Heart right ventricle (tissue), 16 donors: ENCODE measurements at regions not wholly inside any gene's neighbourhood (a gene's known extent, or its start where the extent isn't known, plus 50 kb on each side); places are given as distances from the start of the nearest gene placed in this dataset.

ENCODE experiments used
- ATAC-seq, 8 donors: fragments of 200-7000 bp; cut with Tn5 transposase; one replicate each; pipeline ENCODE4 v1.9.1; 2020; ENCODE audit warnings: mild to moderate bottlenecking in 8 of 8, moderate library complexity in 8 of 8, moderate number of reproducible peaks in 1 of 8
- DNase-seq, 2 donors: peaks; one replicate each; pipeline ENCODE4 v3.0.0-alpha.2; 2020
- H3K27ac ChIP-seq, 10 donors: fragments of 200-600 bp; sonication (generic) in 2 of 10; one replicate each; pipeline versions ENCODE4 v1.5.0 to v1.8.0; 2020 to 2022; ENCODE audit warnings: mild to moderate bottlenecking in 3 of 10
- H3K27me3 ChIP-seq, 7 donors: fragments of 200-600 bp; one replicate each; pipeline ENCODE4 v1.8.0; 2021 to 2022; ENCODE audit warnings: mild to moderate bottlenecking in 2 of 7
- H3K36me3 ChIP-seq, 9 donors: fragments of 200-600 bp; sonication (generic) in 1 of 9; one replicate each; pipeline versions ENCODE4 v1.5.0 to v1.8.0; 2020 to 2022; ENCODE audit warnings: mild to moderate bottlenecking in 2 of 9
- H3K4me1 ChIP-seq, 9 donors: fragments of 200-600 bp; sonication (generic) in 1 of 9; one replicate each; pipeline versions ENCODE4 v1.5.0 to v1.8.0; 2020 to 2022; ENCODE audit warnings: mild to moderate bottlenecking in 4 of 9
- H3K4me3 ChIP-seq, 10 donors: fragments of 200-600 bp; sonication (generic) in 2 of 10; one replicate each; pipeline versions ENCODE4 v1.5.0 to v1.8.0; 2020 to 2022; ENCODE audit warnings: mild to moderate bottlenecking in 7 of 10, moderate library complexity in 2 of 10
- H3K9me3 ChIP-seq, 11 donors: fragments of 200-600 bp in 10 of 11; sonication (generic) in 2 of 11; one replicate each; pipeline versions ENCODE4 v1.5.0 to v1.8.0; 2013 to 2022; ENCODE audit warnings: mild to moderate bottlenecking in 2 of 11, control low read depth in 1 of 11, moderate library complexity in 1 of 11
- WGBS, 2 donors: extraction: QIAGEN DNeasy Blood & Tissue Kit; methylation state at CpG; one replicate each; pipeline ENCODE4 v1.1.7; 2013; ENCODE audit warnings: inconsistent platforms in 1 of 2; 5-methylcytosine and 5-hydroxymethylcytosine counted together
- intact Hi-C, 10 donors: fragments of 100-400 bp; cut with DNase I; formaldehyde crosslinking; loops; one replicate each; pipeline versions ENCODE4 v1.11.1 to v1.14.2; 2022
- TF ChIP-seq, protein P1 (sequence below), 9 donors: fragments of 200-600 bp; sonication (generic) in 2 of 9; IDR thresholded peaks; one replicate each; pipeline versions ENCODE4 v1.5.0 to v1.8.0; 2021 to 2022; ENCODE audit warnings: antibody characterized with exemption in 9 of 9, mild to moderate bottlenecking in 5 of 9, moderate library complexity in 1 of 9
- donor health status: Arrhythmogenic right ventricular cardiomyopathy.
- donor health status: ischemic (EF 13 %, LVEDD 7.1; RV severe dilation, severe dysfunction).
- donor health status: healthy with polysubstance abuse.
- donor health status: DM: no; HTN: yes; CAD: no.
- donor health status: DM: no; HTN: no; CAD: no.
- donor health status: ischemic (EF 25% LVEDD 6.9; RV normal size, moderate dysfunction).
- donor health status: ischemic (EF 25% LVEDD 5.7; RV mildly dilated, moderate dysfunction).
- donor health status: healthy.
- donor health status: DM: yes; HTN: yes; CAD: no.
- donor health status: Ischemic cardiomyopathy.
- donor health status: ischemic (EF 35%, LVEDD 5.7; RV mildly dilated, moderate dysfunction).
- donor health status: nonischemic (EF 11% LVEDD 7.7; RV severe dilation, severe dysfunction).
- donor health status: DM: yes; HTN: yes; CAD: no.
- donor health status: PGD.
- donor health status: ischemic (EF 29% LVEDD 5.4; RV normal size, mild dysfunction).
- donor health status: nonischemic (EF 23%, LVEDD 6.1; RV moderate dilation, normal function).

DNA sequence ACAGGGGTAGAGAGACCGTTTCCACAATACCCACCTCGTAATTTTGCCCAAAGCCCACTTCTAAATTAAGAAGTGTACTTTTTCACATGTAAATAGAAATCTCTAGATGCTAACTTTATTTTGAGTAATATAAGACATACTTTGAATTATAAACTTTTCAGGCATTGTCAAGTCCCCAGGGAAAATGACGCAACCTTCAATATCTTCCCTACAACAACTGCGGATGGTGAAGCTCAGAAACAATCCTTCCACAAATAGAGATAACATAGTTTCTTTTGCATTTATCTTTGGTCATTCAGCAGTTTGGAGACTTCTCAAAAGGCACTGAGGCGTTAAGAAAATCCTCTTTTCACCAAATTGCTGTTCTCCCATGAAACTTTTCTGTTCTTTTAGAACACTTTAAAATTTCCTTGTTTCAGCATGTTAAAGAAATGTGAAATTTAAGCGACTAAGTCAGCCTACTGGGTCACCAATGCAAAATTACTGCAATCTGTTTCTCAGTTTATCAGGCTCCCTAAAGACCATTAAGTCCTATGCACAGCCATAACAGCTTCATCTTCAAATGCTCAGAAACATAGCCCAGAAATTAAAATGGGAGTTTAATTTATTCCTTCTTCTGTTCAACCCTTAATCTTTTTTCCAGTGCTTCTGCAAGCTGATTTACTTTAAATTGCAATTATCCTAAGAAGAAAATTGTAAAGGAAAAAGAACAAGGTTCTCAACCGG, 118.3 kb upstream of the DNAJC10 start:
- H3K4me1 ChIP-seq: peaks cover 0 to 8% (median 0%) of the 10 kb centered on the region in 9 donors
- H3K9me3 ChIP-seq: no peaks in the 10 kb centered on the region
- TF ChIP-seq, protein P1, sequence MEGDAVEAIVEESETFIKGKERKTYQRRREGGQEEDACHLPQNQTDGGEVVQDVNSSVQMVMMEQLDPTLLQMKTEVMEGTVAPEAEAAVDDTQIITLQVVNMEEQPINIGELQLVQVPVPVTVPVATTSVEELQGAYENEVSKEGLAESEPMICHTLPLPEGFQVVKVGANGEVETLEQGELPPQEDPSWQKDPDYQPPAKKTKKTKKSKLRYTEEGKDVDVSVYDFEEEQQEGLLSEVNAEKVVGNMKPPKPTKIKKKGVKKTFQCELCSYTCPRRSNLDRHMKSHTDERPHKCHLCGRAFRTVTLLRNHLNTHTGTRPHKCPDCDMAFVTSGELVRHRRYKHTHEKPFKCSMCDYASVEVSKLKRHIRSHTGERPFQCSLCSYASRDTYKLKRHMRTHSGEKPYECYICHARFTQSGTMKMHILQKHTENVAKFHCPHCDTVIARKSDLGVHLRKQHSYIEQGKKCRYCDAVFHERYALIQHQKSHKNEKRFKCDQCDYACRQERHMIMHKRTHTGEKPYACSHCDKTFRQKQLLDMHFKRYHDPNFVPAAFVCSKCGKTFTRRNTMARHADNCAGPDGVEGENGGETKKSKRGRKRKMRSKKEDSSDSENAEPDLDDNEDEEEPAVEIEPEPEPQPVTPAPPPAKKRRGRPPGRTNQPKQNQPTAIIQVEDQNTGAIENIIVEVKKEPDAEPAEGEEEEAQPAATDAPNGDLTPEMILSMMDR (IDR thresholded peaks at IDR 0.05): no peak
- H3K27me3 ChIP-seq: no peaks in the 10 kb centered on the region
- DNase-seq: no peak
- H3K27ac ChIP-seq: no peak overlapping the region
- 48 to 54% methylated on average over 7 of the region's 7 CpGs for WGBS, 2 donors
- ATAC-seq: no peak
- no peak overlapping the region for H3K4me3 ChIP-seq
- intact Hi-C loops: no loop called here
- no peaks in the 10 kb centered on the region for H3K36me3 ChIP-seq

DNA sequence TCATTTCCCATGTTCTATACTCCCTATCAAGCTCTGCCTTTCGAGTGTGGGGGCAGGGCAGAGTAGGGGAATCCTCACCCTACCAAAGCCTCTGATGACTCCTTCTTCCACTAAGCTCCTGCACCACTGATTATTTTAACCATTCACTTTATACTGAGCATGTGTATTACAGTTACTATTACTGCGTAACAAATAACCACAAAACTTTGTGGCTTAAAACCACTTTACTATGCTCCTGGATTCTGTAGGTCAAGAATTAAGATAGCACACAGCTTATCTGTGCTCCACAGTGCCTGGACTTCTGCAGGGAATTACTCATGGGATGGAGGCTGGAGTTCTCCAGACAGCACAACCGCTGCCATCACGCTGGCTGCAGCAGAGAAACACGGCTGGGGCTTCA, 117.4 kb upstream of the DNAJC10 start:
- Histone ChIP-seq H3K4me1 (peaks cover 0 to 6% (median 0%) of the 10 kb centered on the region in 9 donors), H3K4me3 (no peak overlapping the region), H3K27me3 (no peaks in the 10 kb centered on the region), H3K36me3 (no peaks in the 10 kb centered on the region), H3K9me3 (no peaks in the 10 kb centered on the region), H3K27ac (no peak overlapping the region)
- TF ChIP-seq, protein P1 (IDR thresholded peaks at IDR 0.05): no peak
- ATAC-seq (no peak), DNase-seq (no peak)
- 80 to 81% methylated on average over 5 of the region's 5 CpGs for WGBS, 2 donors
- intact Hi-C loops: no loop called here

DNA sequence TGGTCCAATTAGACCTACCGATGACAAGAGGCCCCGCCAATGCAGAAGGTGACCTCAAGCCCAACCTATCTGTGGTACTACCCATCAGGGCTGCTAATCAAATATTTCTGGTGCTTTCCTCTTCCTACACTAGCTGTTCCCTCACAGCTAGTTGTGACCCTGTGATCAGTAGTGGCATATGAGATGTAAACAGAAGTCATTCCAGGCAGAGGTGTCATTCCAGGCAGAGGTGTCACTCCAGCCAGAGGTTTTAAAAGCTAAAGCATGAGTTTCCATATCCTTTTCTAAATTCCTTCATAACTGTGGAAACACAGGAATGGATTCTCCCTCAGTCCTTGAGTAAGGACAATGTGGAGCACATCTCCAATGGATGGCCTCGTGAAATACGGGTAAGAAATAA, 110.9 kb upstream of the DNAJC10 start:
- H3K9me3 ChIP-seq: no peaks in the 10 kb centered on the region
- TF ChIP-seq, protein P1 (IDR thresholded peaks at IDR 0.05): no peak
- intact Hi-C loops: no loop called here
- H3K27ac ChIP-seq: no peak overlapping the region
- ATAC-seq: no peak
- H3K4me1 ChIP-seq: no peaks in the 10 kb centered on the region
- no peak for DNase-seq
- H3K27me3 ChIP-seq: no peaks in the 10 kb centered on the region
- H3K4me3 ChIP-seq: no peak overlapping the region
- WGBS, 2 donors: 92 to 98% methylated on average over 4 of the region's 4 CpGs
- H3K36me3 ChIP-seq: no peaks in the 10 kb centered on the region

DNA sequence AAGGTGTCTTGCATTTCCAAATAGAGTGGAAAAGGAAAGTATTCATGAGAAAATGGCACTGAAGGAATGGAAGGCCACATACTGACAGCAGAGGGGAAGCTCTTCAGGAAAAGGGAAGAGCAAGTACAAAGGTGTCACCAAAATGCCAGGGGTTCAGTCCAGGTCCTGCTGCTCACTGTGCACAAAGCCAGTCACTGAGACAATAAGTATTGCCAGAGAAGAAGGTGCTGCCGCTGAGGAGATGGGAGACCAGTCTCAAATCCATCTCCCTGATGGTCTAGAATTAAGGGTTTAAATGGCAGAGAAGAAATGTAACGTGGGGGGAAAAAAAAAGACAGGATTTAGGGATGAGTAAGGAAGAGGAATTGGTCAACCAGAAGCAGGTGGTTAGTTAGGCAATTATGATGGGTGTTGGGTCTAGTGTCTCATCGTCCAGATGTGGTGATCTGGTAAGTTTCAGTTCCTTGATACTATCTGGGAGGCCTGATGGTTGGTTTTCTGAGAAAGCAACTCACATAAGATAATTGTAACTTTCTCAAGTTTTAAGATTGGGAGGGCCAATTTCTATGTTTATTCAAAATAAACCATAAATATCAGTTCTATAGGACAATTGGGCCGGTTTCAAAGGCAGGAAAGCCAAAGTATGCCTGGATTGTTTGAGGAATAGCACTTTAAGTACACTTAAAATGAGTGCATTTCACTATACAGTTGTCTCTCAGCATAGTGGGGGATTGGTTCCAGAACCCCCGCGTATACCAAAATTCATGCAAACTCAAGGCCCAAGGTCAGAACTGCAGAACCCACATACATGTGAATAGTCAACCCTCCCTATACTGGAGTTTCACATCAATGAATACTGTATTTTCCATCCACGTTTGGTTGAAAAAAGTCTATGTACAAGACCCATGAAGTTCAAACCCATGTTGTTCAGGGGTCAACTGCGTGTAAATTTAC, 109.1 kb upstream of the DNAJC10 start:
- TF ChIP-seq, protein P1 (IDR thresholded peaks at IDR 0.05): no peak
- intact Hi-C loops: no loop called here
- H3K27ac ChIP-seq: no peak overlapping the region
- H3K4me3 ChIP-seq: no peak overlapping the region
- ATAC-seq (no peak), DNase-seq (no peak)
- no peaks in the 10 kb centered on the region for H3K9me3 ChIP-seq
- H3K27me3 ChIP-seq: no peaks in the 10 kb centered on the region
- 89 to 93% methylated on average over 8 of the region's 8 CpGs for WGBS, 2 donors
- no peaks in the 10 kb centered on the region for H3K4me1 ChIP-seq
- no peaks in the 10 kb centered on the region for H3K36me3 ChIP-seq
